ENCODE measurements at regions not wholly inside any gene's neighbourhood (a gene's known extent, or its start where the extent isn't known, plus 50 kb on each side); places are given as distances from the start of the nearest gene placed in this dataset.

GRCh38 chrX:95716841-95717240 lies 967.8 kb upstream of the DIAPH2 start:
- TF ChIP-seq CTCF (IDR thresholded peaks at IDR 0.05 in 8 of 11, conservative IDR thresholded peaks at IDR 0.05 in 3 of 11) (no peak), POLR2AphosphoS5 (IDR thresholded peaks at IDR 0.05) (no peak), POLR2A (IDR thresholded peaks at IDR 0.05) (no peak)

Measured in spleen (tissue), 7 donors.